ENCODE measurements at regions not wholly inside any gene's neighbourhood (a gene's known extent, or its start where the extent isn't known, plus 50 kb on each side); places are given as distances from the start of the nearest gene placed in this dataset.

DNA sequence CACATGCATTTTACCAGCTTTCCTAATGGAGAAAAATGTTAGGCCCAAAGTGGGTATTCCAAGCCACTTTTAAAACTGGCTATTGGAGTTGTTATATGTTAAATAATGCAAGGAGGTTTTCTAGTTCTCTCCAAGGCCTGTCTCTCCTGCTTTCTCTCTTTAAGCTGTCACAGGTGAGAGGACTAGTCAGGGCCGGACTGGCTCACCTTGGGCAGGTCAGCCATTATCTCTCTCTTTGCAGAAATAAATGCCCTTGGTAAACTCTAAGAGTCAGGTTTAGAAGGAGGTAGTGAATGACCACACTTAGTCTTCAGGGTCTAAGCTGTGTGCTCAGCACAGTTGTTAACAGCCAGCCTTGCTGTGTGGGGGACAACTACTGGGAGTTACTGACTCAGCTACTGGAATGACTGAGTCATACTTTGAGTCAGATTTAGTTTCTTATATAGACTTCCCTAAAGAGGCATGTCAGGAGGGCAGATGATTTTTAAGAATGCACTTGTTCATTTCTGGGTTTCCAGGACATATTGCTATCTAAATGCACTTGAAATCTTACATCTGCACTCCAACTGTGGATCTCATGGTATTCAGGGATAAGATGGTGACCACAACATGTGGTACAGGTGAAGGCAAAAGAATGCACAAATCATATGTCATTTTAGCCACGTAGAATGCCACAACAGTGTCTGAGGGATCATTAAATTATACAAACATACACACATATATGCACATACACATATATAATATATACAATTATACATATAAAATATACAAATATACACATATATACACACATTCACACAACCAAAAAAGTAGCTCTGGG lies 719.4 kb downstream of the EPM2A start:
- peak; percentile 76 for DNase-seq (ENCODE audit: low read depth)
- H3K4me3 ChIP-seq (ENCODE audit: low read depth, low read length), result no peak overlapping the region
- TF ChIP-seq CTCF (IDR thresholded peaks at IDR 0.05; ENCODE audit: insufficient read depth, low read depth, low read length), result no peak

DNA sequence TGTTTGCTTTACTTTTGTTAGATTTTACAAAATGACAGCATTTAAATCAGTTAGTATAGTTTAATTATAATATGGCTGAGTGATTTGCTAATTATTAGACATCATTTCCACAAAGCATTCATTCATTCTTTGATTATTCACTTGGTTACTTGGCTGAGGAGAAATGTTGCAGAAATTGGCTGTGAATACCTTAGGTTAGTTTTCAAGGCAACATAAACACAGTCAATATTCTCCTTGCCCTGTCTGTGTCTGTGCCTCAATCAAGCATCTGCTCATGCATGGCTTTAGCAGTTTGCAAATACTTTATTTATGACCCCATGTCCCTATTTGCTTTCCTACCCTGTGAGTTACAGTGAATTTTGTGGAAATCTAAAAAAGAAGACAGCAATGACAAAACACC lies 718.3 kb downstream of the EPM2A start:
- DNase-seq (ENCODE audit: low read depth), result no peak
- no peak for TF ChIP-seq CTCF (IDR thresholded peaks at IDR 0.05; ENCODE audit: insufficient read depth, low read depth, low read length)
- no peak overlapping the region for H3K4me3 ChIP-seq (ENCODE audit: low read depth, low read length)

GRCh38 chr6:145017516-145017915 lies 717.8 kb downstream of the EPM2A start:
- H3K4me3 ChIP-seq (ENCODE audit: low read depth, low read length), result no peak overlapping the region
- no peak for DNase-seq (ENCODE audit: low read depth)
- no peak for TF ChIP-seq CTCF (IDR thresholded peaks at IDR 0.05; ENCODE audit: insufficient read depth, low read depth, low read length)

DNA sequence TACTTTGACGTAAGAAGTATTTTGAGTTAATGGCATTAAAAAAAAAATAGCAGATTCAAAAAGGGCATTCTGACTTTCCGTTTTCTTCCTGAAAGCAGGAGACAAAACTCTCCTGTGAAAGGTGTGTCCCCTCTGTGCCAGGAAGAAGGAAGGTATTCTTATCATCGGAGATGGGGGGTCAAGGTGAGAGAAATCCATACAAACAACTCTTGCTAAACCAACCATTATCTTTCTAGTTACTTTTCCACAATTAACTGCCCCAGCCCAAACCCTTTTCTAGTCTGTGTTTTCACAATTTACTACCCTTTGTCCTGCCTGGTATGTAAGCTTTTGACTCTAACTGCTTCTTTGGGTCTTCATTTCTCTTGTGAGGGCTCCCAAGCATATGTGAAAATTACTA lies 717.3 kb downstream of the EPM2A start:
- TF ChIP-seq CTCF (IDR thresholded peaks at IDR 0.05; ENCODE audit: insufficient read depth, low read depth, low read length), result no peak
- no peak for DNase-seq (ENCODE audit: low read depth)
- no peak overlapping the region for H3K4me3 ChIP-seq (ENCODE audit: low read depth, low read length)

GRCh38 chr6:145020114-145020513 lies 715.2 kb downstream of the EPM2A start:
- no peak for TF ChIP-seq CTCF (IDR thresholded peaks at IDR 0.05; ENCODE audit: insufficient read depth, low read depth, low read length)
- DNase-seq (ENCODE audit: low read depth), result no peak
- no peak overlapping the region for H3K4me3 ChIP-seq (ENCODE audit: low read depth, low read length)

DNA sequence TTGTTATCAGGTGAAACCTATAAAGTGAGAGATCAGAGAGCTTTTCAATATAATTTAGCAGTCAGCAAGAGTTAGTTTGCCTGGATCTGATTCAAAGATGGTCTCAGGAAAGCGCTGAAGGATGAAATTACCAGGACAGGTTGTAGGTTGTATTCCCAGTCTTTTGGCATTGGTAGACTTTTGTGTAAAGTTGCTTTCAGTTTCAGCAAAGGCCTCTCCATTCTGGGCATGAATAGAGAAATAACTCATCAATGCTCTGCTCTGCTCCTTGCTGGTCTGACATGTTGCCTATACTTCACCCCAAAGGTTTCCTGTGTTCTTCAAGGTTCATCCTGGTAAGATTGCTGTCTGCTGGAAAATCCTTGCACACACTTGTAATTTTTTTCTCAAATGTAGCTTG lies 714.8 kb downstream of the EPM2A start:
- no peak for DNase-seq (ENCODE audit: low read depth)
- no peak for TF ChIP-seq CTCF (IDR thresholded peaks at IDR 0.05; ENCODE audit: insufficient read depth, low read depth, low read length)
- H3K4me3 ChIP-seq (ENCODE audit: low read depth, low read length), result no peak overlapping the region

Data from fibroblast of villous mesenchyme (primary cell).